H1 (cell line): ENCODE measurements at regions not wholly inside any gene's neighbourhood (a gene's known extent, or its start where the extent isn't known, plus 50 kb on each side); places are given as distances from the start of the nearest gene placed in this dataset.

Experiments used
- CHD1 ChIP-seq: IDR thresholded peaks from 2 replicates; pipeline ENCODE4 v1.6.1; 2012; ENCODE audit warnings: low read depth, low read length, improper control_type of control experiment
- EP300 ChIP-seq, 2 experiments: IDR thresholded peaks; 1 replicate in 1 of 2; 2 replicates in 1 of 2; pipeline ENCODE4 v1.6.1; 2011 to 2012; ENCODE audit warnings: low read depth in 2 of 2, low read length in 2 of 2, mild to moderate bottlenecking in 2 of 2, borderline replicate concordance in 1 of 2, inconsistent platforms in 1 of 2, moderate library complexity in 1 of 2
- TAF7 ChIP-seq: optimal IDR thresholded peaks from 2 replicates; pipeline ENCODE3; 2011; ENCODE audit warnings: low read depth, mild to moderate bottlenecking, inconsistent platforms, low read length, moderate library complexity, borderline replicate concordance

DNA sequence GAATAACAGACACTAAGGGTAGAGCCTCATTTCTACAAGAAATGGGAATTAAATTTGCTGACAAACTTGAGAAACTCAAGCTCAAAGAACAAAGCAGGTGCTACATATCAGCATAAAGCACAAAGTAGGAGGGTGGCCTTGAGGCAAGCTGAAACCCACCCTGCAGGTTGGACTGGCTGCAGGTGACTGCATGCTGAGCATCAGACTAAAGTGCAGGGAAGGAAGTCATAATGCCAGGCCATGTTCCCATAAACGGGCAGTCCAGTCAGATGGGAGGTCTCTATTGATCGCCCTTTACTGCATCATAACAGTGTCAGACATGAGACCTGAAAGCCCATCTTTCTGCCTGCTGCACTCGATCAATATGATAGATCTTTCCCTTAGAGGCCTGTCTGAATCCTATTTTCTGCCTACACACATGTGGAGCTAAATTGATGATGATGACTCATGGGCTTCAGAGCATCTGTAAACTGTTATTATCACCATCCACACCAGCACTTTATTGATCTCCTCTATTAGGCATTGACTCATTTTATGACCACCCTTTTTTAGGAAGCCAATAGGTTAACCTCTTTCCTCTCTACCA lies 224.5 kb upstream of the DDI1 start:
- TF ChIP-seq CHD1: no peak
- TF ChIP-seq TAF7: no peak
- TF ChIP-seq EP300 (IDR thresholded peaks at IDR 0.05; ENCODE audit: borderline replicate concordance in 1 of 2, low read depth in 2 of 2, low read length in 2 of 2): no peak
